ENCODE measurements at regions not wholly inside any gene's neighbourhood (a gene's known extent, or its start where the extent isn't known, plus 50 kb on each side); places are given as distances from the start of the nearest gene placed in this dataset.

DNA sequence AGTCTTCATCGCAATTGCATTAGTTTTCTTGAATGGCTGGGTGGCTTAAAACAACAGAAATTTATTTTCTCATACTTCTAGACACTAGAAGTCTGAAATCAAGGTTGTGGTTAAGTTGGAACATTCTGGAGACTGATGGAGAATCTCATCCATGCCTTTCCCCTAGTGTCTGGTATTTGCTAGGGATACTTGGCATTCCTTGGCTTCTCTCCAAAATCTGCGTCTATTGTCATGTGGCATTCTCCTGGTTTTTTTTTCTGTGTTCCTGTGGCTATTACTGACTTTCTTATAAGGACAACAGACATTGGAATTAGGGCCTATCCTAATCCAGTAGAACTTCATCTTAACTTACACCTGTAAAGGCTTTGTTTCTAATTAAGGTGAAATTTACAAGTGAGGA lies 272.8 kb upstream of the EPHA5 start:
- Histone ChIP-seq H3K79me2 (ENCODE audit: low read length) (no peaks in the 10 kb centered on the region), H3K36me3 (replicated peaks; ENCODE audit: insufficient read depth, low read length) (no peaks in the 10 kb centered on the region), H3K4me3 (ENCODE audit: low read length) (no peak overlapping the region), H4K20me1 (ENCODE audit: insufficient read depth, low read length) (no peaks in the 10 kb centered on the region), H3K4me1 (ENCODE audit: low read length) (no peaks in the 10 kb centered on the region), H3K9me2 (replicated peaks; ENCODE audit: insufficient read depth, low read length) (no peaks in the 10 kb centered on the region), H2AFZ (ENCODE audit: low read length) (no peak overlapping the region), H3K9me3 (replicated peaks; ENCODE audit: insufficient read depth, low read length) (no peaks in the 10 kb centered on the region), H3F3A (ENCODE audit: insufficient read depth, low read length) (no peaks in the 10 kb centered on the region), H3K9ac (ENCODE audit: low read length) (no peak overlapping the region), H3K27ac (ENCODE audit: low read length) (no peak overlapping the region), H3K4me2 (ENCODE audit: low read depth, low read length) (no peak overlapping the region), H3K27me3 (replicated peaks; ENCODE audit: insufficient read depth, low read length) (no peaks in the 10 kb centered on the region)
- DNase-seq = no peak
- TF ChIP-seq EZH2 (optimal IDR thresholded peaks at IDR 0.05; ENCODE audit: low read depth, low read length) = no peak
- no peak for TF ChIP-seq EZH2phosphoT487 (IDR thresholded peaks at IDR 0.05; ENCODE audit: low read length)
- TF ChIP-seq, protein P1, sequence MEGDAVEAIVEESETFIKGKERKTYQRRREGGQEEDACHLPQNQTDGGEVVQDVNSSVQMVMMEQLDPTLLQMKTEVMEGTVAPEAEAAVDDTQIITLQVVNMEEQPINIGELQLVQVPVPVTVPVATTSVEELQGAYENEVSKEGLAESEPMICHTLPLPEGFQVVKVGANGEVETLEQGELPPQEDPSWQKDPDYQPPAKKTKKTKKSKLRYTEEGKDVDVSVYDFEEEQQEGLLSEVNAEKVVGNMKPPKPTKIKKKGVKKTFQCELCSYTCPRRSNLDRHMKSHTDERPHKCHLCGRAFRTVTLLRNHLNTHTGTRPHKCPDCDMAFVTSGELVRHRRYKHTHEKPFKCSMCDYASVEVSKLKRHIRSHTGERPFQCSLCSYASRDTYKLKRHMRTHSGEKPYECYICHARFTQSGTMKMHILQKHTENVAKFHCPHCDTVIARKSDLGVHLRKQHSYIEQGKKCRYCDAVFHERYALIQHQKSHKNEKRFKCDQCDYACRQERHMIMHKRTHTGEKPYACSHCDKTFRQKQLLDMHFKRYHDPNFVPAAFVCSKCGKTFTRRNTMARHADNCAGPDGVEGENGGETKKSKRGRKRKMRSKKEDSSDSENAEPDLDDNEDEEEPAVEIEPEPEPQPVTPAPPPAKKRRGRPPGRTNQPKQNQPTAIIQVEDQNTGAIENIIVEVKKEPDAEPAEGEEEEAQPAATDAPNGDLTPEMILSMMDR (IDR thresholded peaks at IDR 0.05; ENCODE audit: low read length) = no peak

DNA sequence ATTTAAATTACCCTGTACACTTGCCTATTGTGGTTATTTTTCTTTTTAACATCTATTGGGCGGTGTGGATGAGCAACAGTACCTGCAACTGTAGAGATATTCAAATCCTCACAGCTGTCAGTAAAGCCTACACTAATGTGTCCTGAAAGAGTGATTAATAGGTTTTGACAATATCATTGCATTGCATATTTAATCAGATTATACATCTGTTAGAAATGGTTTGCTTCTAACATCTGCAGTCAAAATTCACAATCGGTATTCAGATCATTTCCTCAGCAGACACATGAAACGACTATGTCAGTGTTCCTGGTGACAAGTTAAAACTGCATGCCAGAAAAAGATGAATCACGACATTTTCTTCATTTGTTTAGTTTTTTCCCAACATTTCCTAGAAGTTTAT lies 254.6 kb upstream of the EPHA5 start:
- Histone ChIP-seq H3K4me3 (ENCODE audit: low read length) (no peak overlapping the region), H3K4me2 (ENCODE audit: low read depth, low read length) (no peak overlapping the region), H3K27me3 (replicated peaks; ENCODE audit: insufficient read depth, low read length) (no peaks in the 10 kb centered on the region), H3K79me2 (ENCODE audit: low read length) (no peaks in the 10 kb centered on the region), H4K20me1 (ENCODE audit: insufficient read depth, low read length) (no peaks in the 10 kb centered on the region), H3K9me3 (replicated peaks; ENCODE audit: insufficient read depth, low read length) (no peaks in the 10 kb centered on the region), H3F3A (ENCODE audit: insufficient read depth, low read length) (no peaks in the 10 kb centered on the region), H3K27ac (ENCODE audit: low read length) (no peak overlapping the region), H2AFZ (ENCODE audit: low read length) (no peak overlapping the region), H3K9ac (ENCODE audit: low read length) (no peak overlapping the region), H3K4me1 (ENCODE audit: low read length) (no peaks in the 10 kb centered on the region), H3K9me2 (replicated peaks; ENCODE audit: insufficient read depth, low read length) (no peaks in the 10 kb centered on the region), H3K36me3 (replicated peaks; ENCODE audit: insufficient read depth, low read length) (no peaks in the 10 kb centered on the region)
- DNase-seq = no peak
- TF ChIP-seq, protein P1 (IDR thresholded peaks at IDR 0.05; ENCODE audit: low read length) = no peak
- TF ChIP-seq EZH2phosphoT487 (IDR thresholded peaks at IDR 0.05; ENCODE audit: low read length) (no peak), EZH2 (optimal IDR thresholded peaks at IDR 0.05; ENCODE audit: low read depth, low read length) (no peak)

DNA sequence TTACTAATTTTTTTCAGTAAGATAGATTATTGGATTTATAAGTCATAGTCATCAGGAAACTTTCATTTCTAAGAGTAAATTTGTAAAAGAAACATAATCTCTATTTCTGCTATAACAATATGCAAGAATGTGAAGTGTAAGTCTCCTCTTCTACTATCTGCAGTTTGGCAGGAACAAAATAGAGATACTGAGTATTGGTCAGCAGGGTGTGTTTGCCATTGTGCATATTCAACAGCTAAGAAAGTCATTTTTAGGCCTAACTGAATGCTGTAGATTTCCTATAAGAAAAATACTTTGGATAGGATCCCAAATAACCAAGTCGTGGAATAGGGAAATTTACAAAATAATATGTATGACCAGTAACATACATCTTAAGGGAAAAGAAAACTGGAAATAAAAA lies 253.3 kb upstream of the EPHA5 start:
- no peaks in the 10 kb centered on the region for H3K36me3 ChIP-seq (replicated peaks; ENCODE audit: insufficient read depth, low read length)
- no peak overlapping the region for H3K9ac ChIP-seq (ENCODE audit: low read length)
- TF ChIP-seq, protein P1 (IDR thresholded peaks at IDR 0.05; ENCODE audit: low read length) = no peak
- TF ChIP-seq EZH2phosphoT487 (IDR thresholded peaks at IDR 0.05; ENCODE audit: low read length) = no peak
- TF ChIP-seq EZH2 (optimal IDR thresholded peaks at IDR 0.05; ENCODE audit: low read depth, low read length) = no peak
- DNase-seq = no peak
- H3K4me2 ChIP-seq (ENCODE audit: low read depth, low read length) = no peak overlapping the region
- H4K20me1 ChIP-seq (ENCODE audit: insufficient read depth, low read length) = no peaks in the 10 kb centered on the region
- H3K4me1 ChIP-seq (ENCODE audit: low read length) = no peaks in the 10 kb centered on the region
- no peak overlapping the region for H3K4me3 ChIP-seq (ENCODE audit: low read length)
- no peak overlapping the region for H2AFZ ChIP-seq (ENCODE audit: low read length)
- no peaks in the 10 kb centered on the region for H3K27me3 ChIP-seq (replicated peaks; ENCODE audit: insufficient read depth, low read length)
- H3K9me2 ChIP-seq (replicated peaks; ENCODE audit: insufficient read depth, low read length) = no peaks in the 10 kb centered on the region
- no peaks in the 10 kb centered on the region for H3K79me2 ChIP-seq (ENCODE audit: low read length)
- H3K9me3 ChIP-seq (replicated peaks; ENCODE audit: insufficient read depth, low read length) = no peaks in the 10 kb centered on the region
- H3F3A ChIP-seq (ENCODE audit: insufficient read depth, low read length) = no peaks in the 10 kb centered on the region
- no peak overlapping the region for H3K27ac ChIP-seq (ENCODE audit: low read length)

Data from MM.1S (cell line).